GM18868 (cell line): ENCODE measurements at regions not wholly inside any gene's neighbourhood (a gene's known extent, or its start where the extent isn't known, plus 50 kb on each side); places are given as distances from the start of the nearest gene placed in this dataset.

Experiments used
- ATAC-seq: cut with Tn5 transposase; IDR thresholded peaks from one replicate; pipeline ENCODE4 v1.9.1; 2021; ENCODE audit warnings: mild to moderate bottlenecking, moderate library complexity; ENCODE audit not compliant: unreplicated experiment

- no peak for ATAC-seq
These were observed 83.8 kb upstream of the FNDC3B start for GRCh38 chr3:171955598-171955997.

- ATAC-seq: no peak
These were observed 83.1 kb upstream of the FNDC3B start for GRCh38 chr3:171956181-171956683.

GRCh38 chr3:171956705-171957104 lies 82.7 kb upstream of the FNDC3B start:
- no peak for ATAC-seq

GRCh38 chr3:171959532-171960089 lies 79.8 kb upstream of the FNDC3B start:
- no peak for ATAC-seq

GRCh38 chr3:171960159-171960558 lies 79.2 kb upstream of the FNDC3B start:
- no peak for ATAC-seq

- ATAC-seq: no peak
These were observed 77.1 kb upstream of the FNDC3B start for GRCh38 chr3:171962137-171962720.

GRCh38 chr3:171963546-171963945 lies 75.8 kb upstream of the FNDC3B start:
- ATAC-seq: no peak

GRCh38 chr3:171965067-171965712 lies 74.2 kb upstream of the FNDC3B start:
- no peak for ATAC-seq

GRCh38 chr3:171966533-171967136 lies 72.7 kb upstream of the FNDC3B start:
- ATAC-seq: no peak

GRCh38 chr3:171967137-171967783 lies 72.1 kb upstream of the FNDC3B start:
- ATAC-seq: no peak

GRCh38 chr3:171967932-171968678 lies 71.3 kb upstream of the FNDC3B start:
- no peak for ATAC-seq

- ATAC-seq: no peak
These were observed 69.0 kb upstream of the FNDC3B start for GRCh38 chr3:171970301-171970788.

- no peak for ATAC-seq
These were observed 67.4 kb upstream of the FNDC3B start for GRCh38 chr3:171971919-171972514.

GRCh38 chr3:171972871-171973348 lies 66.5 kb upstream of the FNDC3B start:
- ATAC-seq: no peak

GRCh38 chr3:171974986-171975837 lies 64.2 kb upstream of the FNDC3B start:
- ATAC-seq: no peak

GRCh38 chr3:171976526-171976925 lies 62.9 kb upstream of the FNDC3B start:
- no peak for ATAC-seq

- no peak for ATAC-seq
These were observed 61.9 kb upstream of the FNDC3B start for GRCh38 chr3:171977441-171977840.

GRCh38 chr3:171977860-171978259 lies 61.5 kb upstream of the FNDC3B start:
- peak; percentile 56 for ATAC-seq

GRCh38 chr3:171978390-171978789 lies 61.0 kb upstream of the FNDC3B start:
- no peak for ATAC-seq
